22Rv1 (cell line): ENCODE measurements at regions not wholly inside any gene's neighbourhood (a gene's known extent, or its start where the extent isn't known, plus 50 kb on each side); places are given as distances from the start of the nearest gene placed in this dataset.

ENCODE experiments used
- H3K27ac ChIP-seq: fragments of 450-650 bp; 2 replicates; pipeline ENCODE4 v1.5.1; 2017
- CTCF ChIP-seq: fragments of 450-650 bp; IDR thresholded peaks from 2 replicates; pipeline ENCODE4 v1.5.1; 2017; ENCODE audit warnings: mild to moderate bottlenecking
- ZFX ChIP-seq: fragments of 450-650 bp; IDR thresholded peaks from 2 replicates; pipeline ENCODE4 v1.6.1; 2017; ENCODE audit warnings: antibody characterized with exemption, borderline replicate concordance

- no peak for TF ChIP-seq CTCF
- H3K27ac ChIP-seq: no peak overlapping the region
These were observed 286.9 kb downstream of the GADD45G start for GRCh38 chr9:89891591-89892304.

GRCh38 chr9:89892920-89893319, 288.1 kb downstream of the GADD45G start:
- no peak for TF ChIP-seq CTCF
- no peak for TF ChIP-seq ZFX
- no peak overlapping the region for H3K27ac ChIP-seq

- TF ChIP-seq ZFX (no peak), CTCF (no peak)
- no peak overlapping the region for H3K27ac ChIP-seq
These were observed 289.1 kb downstream of the GADD45G start for GRCh38 chr9:89893886-89894285.

- no peak for TF ChIP-seq CTCF
- H3K27ac ChIP-seq: no peak overlapping the region
These were observed 292.1 kb downstream of the GADD45G start for GRCh38 chr9:89896806-89897340.

- no peak overlapping the region for H3K27ac ChIP-seq
- no peak for TF ChIP-seq CTCF
- no peak for TF ChIP-seq ZFX
These were observed 294.8 kb downstream of the GADD45G start for GRCh38 chr9:89899573-89899972.

GRCh38 chr9:89901920-89902319, 297.1 kb downstream of the GADD45G start:
- H3K27ac ChIP-seq: no peak overlapping the region
- TF ChIP-seq CTCF (no peak), ZFX (no peak)

- no peak overlapping the region for H3K27ac ChIP-seq
- no peak for TF ChIP-seq CTCF
- TF ChIP-seq ZFX: no peak
These were observed 297.8 kb downstream of the GADD45G start for GRCh38 chr9:89902450-89903140.
